H9 (cell line): ENCODE measurements at regions not wholly inside any gene's neighbourhood (a gene's known extent, or its start where the extent isn't known, plus 50 kb on each side); places are given as distances from the start of the nearest gene placed in this dataset.

ENCODE experiments used
- DNase-seq: peaks from one replicate; pipeline ENCODE4 v3.0.0-alpha.2; 2017
- H2AFZ ChIP-seq: one replicate; pipeline ENCODE4 v1.6.1; 2013; ENCODE audit warnings: mild to moderate bottlenecking, low read length, control low read depth, moderate library complexity
- H2AK5ac ChIP-seq: 2 replicates; pipeline ENCODE4 v1.6.1; 2013; ENCODE audit warnings: low read length, control low read depth, mixed read lengths; ENCODE audit not compliant: insufficient read length
- H2BK120ac ChIP-seq: one replicate; pipeline ENCODE4 v1.6.1; 2013; ENCODE audit warnings: low read depth, mild to moderate bottlenecking, low read length, control low read depth, inconsistent platforms; ENCODE audit not compliant: poor library complexity, severe bottlenecking
- H2BK12ac ChIP-seq: 2 replicates; pipeline ENCODE4 v1.6.1; 2013; ENCODE audit warnings: low read length, control low read depth, mixed read lengths, low read depth; ENCODE audit not compliant: insufficient read length
- H2BK15ac ChIP-seq: 2 replicates; pipeline ENCODE4 v1.6.1; 2013; ENCODE audit warnings: low read depth, low read length, control low read depth
- H2BK20ac ChIP-seq: one replicate; pipeline ENCODE4 v1.6.1; 2013; ENCODE audit warnings: low read depth, mild to moderate bottlenecking, low read length, control low read depth, inconsistent platforms; ENCODE audit not compliant: poor library complexity, severe bottlenecking
- H2BK5ac ChIP-seq: 2 replicates; pipeline ENCODE4 v1.6.1; 2013; ENCODE audit warnings: low read length, control low read depth, mixed read lengths; ENCODE audit not compliant: insufficient read length
- H3K14ac ChIP-seq: 2 replicates; pipeline ENCODE4 v1.6.1; 2013; ENCODE audit warnings: low read length, control low read depth; ENCODE audit not compliant: insufficient read depth
- H3K18ac ChIP-seq: 2 replicates; pipeline ENCODE4 v1.6.1; 2013; ENCODE audit warnings: low read depth, mild to moderate bottlenecking, mixed read lengths, low read length, control low read depth; ENCODE audit not compliant: insufficient read length
- H3K23ac ChIP-seq: 2 replicates; pipeline ENCODE4 v1.6.1; 2013; ENCODE audit warnings: low read length, control low read depth, mixed read lengths, low read depth; ENCODE audit not compliant: insufficient read length
- H3K23me2 ChIP-seq: 2 replicates; pipeline ENCODE4 v1.6.1; 2013; ENCODE audit warnings: low read depth, mild to moderate bottlenecking, mixed read lengths, low read length, control low read depth; ENCODE audit not compliant: insufficient read length, poor library complexity, severe bottlenecking
- H3K27ac ChIP-seq: 2 replicates; pipeline ENCODE4 v1.5.1; 2013; ENCODE audit warnings: low read length, control low read depth, mixed read lengths, low read depth; ENCODE audit not compliant: insufficient read length
- H3K27me3 ChIP-seq: 2 replicates; pipeline ENCODE4 v1.6.1; 2013; ENCODE audit warnings: low read length, control low read depth, inconsistent platforms; ENCODE audit not compliant: insufficient read depth
- H3K4ac ChIP-seq: 2 replicates; pipeline ENCODE4 v1.6.1; 2013; ENCODE audit warnings: low read depth, mild to moderate bottlenecking, control low read depth, inconsistent platforms, low read length, moderate library complexity
- H3K4me1 ChIP-seq: 2 replicates; pipeline ENCODE4 v1.6.1; 2013; ENCODE audit warnings: low read length, control low read depth, inconsistent platforms; ENCODE audit not compliant: insufficient read depth
- H3K4me2 ChIP-seq: 2 replicates; pipeline ENCODE4 v1.6.1; 2013; ENCODE audit warnings: low read length, control low read depth, mixed read lengths; ENCODE audit not compliant: insufficient read length, insufficient read depth
- H3K56ac ChIP-seq: 2 replicates; pipeline ENCODE4 v1.6.1; 2013; ENCODE audit warnings: low read depth, mild to moderate bottlenecking, mixed read lengths, low read length, control low read depth; ENCODE audit not compliant: insufficient read length
- H3K79me1 ChIP-seq: 2 replicates; pipeline ENCODE4 v1.6.1; 2013; ENCODE audit warnings: low read depth, mild to moderate bottlenecking, moderate library complexity, low read length, control low read depth, inconsistent platforms; ENCODE audit not compliant: insufficient read depth, poor library complexity, severe bottlenecking
- H3K79me2 ChIP-seq: 2 replicates; pipeline ENCODE4 v1.6.1; 2013; ENCODE audit warnings: low read length, control low read depth, inconsistent platforms; ENCODE audit not compliant: insufficient read depth
- H3K9ac ChIP-seq: 2 replicates; pipeline ENCODE4 v1.6.1; 2013; ENCODE audit warnings: low read length, control low read depth, mixed read lengths; ENCODE audit not compliant: insufficient read length; ENCODE audit errors: extremely low read depth
- H3K9me3 ChIP-seq: one replicate; pipeline ENCODE4 v1.6.1; 2013; ENCODE audit warnings: low read depth, low read length, inconsistent platforms; ENCODE audit not compliant: control insufficient read depth
- H3T11ph ChIP-seq: one replicate; pipeline ENCODE4 v1.6.1; 2013; ENCODE audit warnings: mild to moderate bottlenecking, low read length, control low read depth, inconsistent platforms
- H4K20me1 ChIP-seq: one replicate; pipeline ENCODE4 v1.6.1; 2013; ENCODE audit not compliant: control insufficient read depth, insufficient read length, insufficient read depth
- H4K5ac ChIP-seq: 2 replicates; pipeline ENCODE4 v1.6.1; 2013; ENCODE audit warnings: low read depth, mild to moderate bottlenecking, mixed read lengths, low read length, control low read depth; ENCODE audit not compliant: insufficient read length
- H4K8ac ChIP-seq: replicated peaks from 2 replicates; pipeline ENCODE4 v1.6.1; 2013; ENCODE audit warnings: low read length, control low read depth, mixed read lengths, low read depth; ENCODE audit not compliant: insufficient read length
- H4K91ac ChIP-seq: 2 replicates; pipeline ENCODE4 v1.6.1; 2013; ENCODE audit warnings: low read depth, mild to moderate bottlenecking, moderate library complexity, mixed read lengths, low read length, control low read depth; ENCODE audit not compliant: insufficient read length
- H3K27ac Mint-ChIP-seq, 3 experiments: 2 replicates in 2 of 3; 3 replicates in 1 of 3; pipeline ENCODE4 v1.8.0; 2020 to 2021; ENCODE audit warnings: mixed read lengths in 3 of 3, mild to moderate bottlenecking in 1 of 3, moderate library complexity in 1 of 3
- H3K27me3 Mint-ChIP-seq: 2 replicates; pipeline ENCODE4 v1.8.0; 2021; ENCODE audit warnings: low read depth, mild to moderate bottlenecking, moderate library complexity, mixed read lengths
- H3K36me3 Mint-ChIP-seq, 3 experiments: 2 replicates in 2 of 3; 3 replicates in 1 of 3; pipeline ENCODE4 v1.8.0; 2020 to 2021; ENCODE audit warnings: low read depth in 3 of 3, mixed read lengths in 3 of 3; ENCODE audit not compliant: insufficient read depth in 1 of 3
- H3K4me1 Mint-ChIP-seq, 2 experiments: 2 replicates each; pipeline ENCODE4 v1.8.0; 2020; ENCODE audit warnings: mixed read lengths in 2 of 2
- H3K4me3 Mint-ChIP-seq, 2 experiments: 2 replicates in 1 of 2; 3 replicates in 1 of 2; pipeline ENCODE4 v1.8.0; 2020 to 2021; ENCODE audit warnings: mild to moderate bottlenecking in 2 of 2, mixed read lengths in 2 of 2, moderate library complexity in 1 of 2
- H3K9me3 Mint-ChIP-seq, 2 experiments: 2 replicates in 1 of 2; 3 replicates in 1 of 2; pipeline ENCODE4 v1.8.0; 2020; ENCODE audit warnings: mild to moderate bottlenecking in 2 of 2, mixed read lengths in 2 of 2, moderate library complexity in 1 of 2
- WGBS: extraction: QIAGEN DNeasy Blood & Tissue Kit; methylation state at CpG from one replicate; pipeline ENCODE4 v1.1.7; 2013; ENCODE audit warnings: missing lambda C conversion rate, low lambda C conversion rate, mixed read lengths; ENCODE audit not compliant: insufficient read length; ENCODE audit errors: extremely low coverage; 5-methylcytosine and 5-hydroxymethylcytosine counted together
- TF ChIP-seq, protein P1 (sequence below): fragments of 200-600 bp; sonication (generic); conservative IDR thresholded peaks from 3 replicates; pipeline ENCODE4 v1.8.0; 2021; ENCODE audit warnings: antibody characterized with exemption, mild to moderate bottlenecking

DNA sequence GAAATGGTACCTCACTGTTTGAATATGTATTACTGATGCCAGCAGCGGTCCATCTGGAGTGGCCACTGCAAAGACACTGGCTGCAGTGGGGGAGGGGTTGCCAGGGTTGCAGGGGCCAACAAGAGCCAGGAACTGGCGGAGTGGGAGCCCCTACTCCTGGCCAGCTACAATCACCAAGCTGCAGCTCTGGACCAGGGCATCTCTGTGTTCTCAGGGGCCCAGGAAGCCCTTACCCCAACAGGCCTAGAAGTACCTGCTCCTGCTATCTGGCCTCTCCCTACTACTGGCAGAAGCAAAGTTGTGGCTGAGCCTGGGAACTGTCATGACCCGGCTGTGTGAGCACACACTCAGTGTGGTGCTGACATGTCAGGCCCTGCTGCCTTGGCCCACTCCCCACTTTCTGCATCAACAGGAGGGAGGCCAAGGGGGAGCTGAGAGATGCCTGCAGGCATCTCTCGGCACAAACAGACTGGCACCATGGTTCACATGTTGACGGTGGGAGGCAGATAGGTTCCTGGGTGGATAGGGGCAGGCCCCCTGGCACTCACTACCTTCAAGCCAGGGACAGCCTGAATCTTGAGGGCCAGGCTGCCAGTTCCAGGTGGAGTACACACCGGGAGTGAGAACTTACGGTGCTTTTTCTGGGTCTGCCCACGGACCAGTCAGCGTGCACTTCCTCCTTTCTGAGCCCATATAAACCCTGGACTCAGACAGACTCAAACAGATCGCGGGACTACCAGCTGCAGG, 1188.0 kb downstream of the GRIK2 start:
- peaks cover 10 to 18% of the 10 kb centered on the region in 2 experiments for H3K9me3 Mint-ChIP-seq
- no peak overlapping the region for H2BK20ac ChIP-seq
- no peak overlapping the region for H2AFZ ChIP-seq
- no peak overlapping the region for H3K9ac ChIP-seq
- WGBS, result no CpG with 5 or more reads among the region's 11 CpGs
- H3K4ac ChIP-seq, result no peak overlapping the region
- no peak overlapping the region for H2BK15ac ChIP-seq
- peaks cover 9% of the 10 kb centered on the region for H3K9me3 ChIP-seq
- H4K20me1 ChIP-seq, result no peaks in the 10 kb centered on the region
- no peak overlapping the region for H3K27ac Mint-ChIP-seq
- no peak overlapping the region for H3K4me2 ChIP-seq
- no peak overlapping the region for H2BK12ac ChIP-seq
- peaks cover 0 to 19% (median 0%) of the 10 kb centered on the region in 3 experiments; a peak in 3 of 7 replicates for H3K36me3 Mint-ChIP-seq
- H2BK5ac ChIP-seq, result no peak overlapping the region
- no peak for DNase-seq
- H3T11ph ChIP-seq, result no peak overlapping the region
- H3K14ac ChIP-seq, result no peak overlapping the region
- H4K8ac ChIP-seq, result no peak overlapping the region
- no peaks in the 10 kb centered on the region for H3K79me1 ChIP-seq
- H3K23ac ChIP-seq, result no peak overlapping the region
- H3K27ac ChIP-seq, result no peak overlapping the region
- no peaks in the 10 kb centered on the region for H3K27me3 Mint-ChIP-seq
- TF ChIP-seq, protein P1, sequence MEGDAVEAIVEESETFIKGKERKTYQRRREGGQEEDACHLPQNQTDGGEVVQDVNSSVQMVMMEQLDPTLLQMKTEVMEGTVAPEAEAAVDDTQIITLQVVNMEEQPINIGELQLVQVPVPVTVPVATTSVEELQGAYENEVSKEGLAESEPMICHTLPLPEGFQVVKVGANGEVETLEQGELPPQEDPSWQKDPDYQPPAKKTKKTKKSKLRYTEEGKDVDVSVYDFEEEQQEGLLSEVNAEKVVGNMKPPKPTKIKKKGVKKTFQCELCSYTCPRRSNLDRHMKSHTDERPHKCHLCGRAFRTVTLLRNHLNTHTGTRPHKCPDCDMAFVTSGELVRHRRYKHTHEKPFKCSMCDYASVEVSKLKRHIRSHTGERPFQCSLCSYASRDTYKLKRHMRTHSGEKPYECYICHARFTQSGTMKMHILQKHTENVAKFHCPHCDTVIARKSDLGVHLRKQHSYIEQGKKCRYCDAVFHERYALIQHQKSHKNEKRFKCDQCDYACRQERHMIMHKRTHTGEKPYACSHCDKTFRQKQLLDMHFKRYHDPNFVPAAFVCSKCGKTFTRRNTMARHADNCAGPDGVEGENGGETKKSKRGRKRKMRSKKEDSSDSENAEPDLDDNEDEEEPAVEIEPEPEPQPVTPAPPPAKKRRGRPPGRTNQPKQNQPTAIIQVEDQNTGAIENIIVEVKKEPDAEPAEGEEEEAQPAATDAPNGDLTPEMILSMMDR, result no peak
- no peaks in the 10 kb centered on the region for H3K23me2 ChIP-seq
- no peak overlapping the region for H4K5ac ChIP-seq
- no peak overlapping the region for H3K18ac ChIP-seq
- H3K4me3 Mint-ChIP-seq, result no peak overlapping the region
- no peaks in the 10 kb centered on the region for H3K4me1 ChIP-seq
- no peak overlapping the region for H2AK5ac ChIP-seq
- H3K56ac ChIP-seq, result no peak overlapping the region
- H2BK120ac ChIP-seq, result no peak overlapping the region
- H3K27me3 ChIP-seq, result no peaks in the 10 kb centered on the region
- no peaks in the 10 kb centered on the region for H3K4me1 Mint-ChIP-seq
- no peak overlapping the region for H4K91ac ChIP-seq
- H3K79me2 ChIP-seq, result no peaks in the 10 kb centered on the region
